Mesendoderm (in vitro differentiated cells): ENCODE measurements at regions not wholly inside any gene's neighbourhood (a gene's known extent, or its start where the extent isn't known, plus 50 kb on each side); places are given as distances from the start of the nearest gene placed in this dataset.

ENCODE experiments used
- DNase-seq: peaks from one replicate; pipeline ENCODE4 v3.0.0; 2013
- H2AK5ac ChIP-seq: 2 replicates; pipeline ENCODE4 v1.6.1; 2013; ENCODE audit warnings: low read length, inconsistent platforms
- H2BK120ac ChIP-seq: 2 replicates; pipeline ENCODE4 v1.6.1; 2013; ENCODE audit warnings: low read depth, mild to moderate bottlenecking, low read length, moderate library complexity, mixed read lengths
- H2BK15ac ChIP-seq: replicated peaks from 2 replicates; pipeline ENCODE4 v1.6.1; 2013; ENCODE audit warnings: low read depth, mild to moderate bottlenecking, moderate library complexity
- H2BK5ac ChIP-seq: 2 replicates; pipeline ENCODE4 v1.6.1; 2013; ENCODE audit warnings: low read length, inconsistent platforms
- H3K18ac ChIP-seq: 2 replicates; pipeline ENCODE4 v1.6.1; 2013; ENCODE audit warnings: mild to moderate bottlenecking, low read length, mixed read lengths
- H3K23ac ChIP-seq: one replicate; pipeline ENCODE4 v1.6.1; 2013; ENCODE audit warnings: low read length
- H3K27ac ChIP-seq: 2 replicates; pipeline ENCODE4 v1.5.1; 2013; ENCODE audit warnings: low read depth, mild to moderate bottlenecking, inconsistent platforms, low read length, moderate library complexity
- H3K27me3 ChIP-seq: 2 replicates; pipeline ENCODE4 v1.6.1; 2013; ENCODE audit warnings: low read length, control low read depth, mild to moderate bottlenecking, inconsistent platforms; ENCODE audit not compliant: insufficient read depth, poor library complexity
- H3K36me3 ChIP-seq: 2 replicates; pipeline ENCODE4 v1.6.1; 2013; ENCODE audit warnings: low read length, inconsistent platforms; ENCODE audit not compliant: control insufficient read depth, insufficient read depth
- H3K4ac ChIP-seq: one replicate; pipeline ENCODE4 v1.6.1; 2013; ENCODE audit warnings: low read depth, mild to moderate bottlenecking, low read length, moderate library complexity
- H3K4me1 ChIP-seq: 2 replicates; pipeline ENCODE4 v1.6.1; 2013; ENCODE audit warnings: low read depth, low read length, inconsistent platforms; ENCODE audit not compliant: control insufficient read depth
- H3K4me2 ChIP-seq: 2 replicates; pipeline ENCODE4 v1.6.1; 2013; ENCODE audit warnings: low read length
- H3K4me3 ChIP-seq: 2 replicates; pipeline ENCODE4 v1.5.1; 2013; ENCODE audit warnings: mild to moderate bottlenecking, low read length
- H3K56ac ChIP-seq: one replicate; pipeline ENCODE4 v1.6.1; 2013; ENCODE audit warnings: low read length
- H3K79me1 ChIP-seq: 2 replicates; pipeline ENCODE4 v1.6.1; 2013; ENCODE audit warnings: low read length, inconsistent platforms
- H3K79me2 ChIP-seq: 2 replicates; pipeline ENCODE4 v1.6.1; 2013; ENCODE audit warnings: mild to moderate bottlenecking, low read length; ENCODE audit not compliant: control insufficient read depth, insufficient read depth
- H3K9ac ChIP-seq: 2 replicates; pipeline ENCODE4 v1.6.1; 2013; ENCODE audit warnings: low read length, inconsistent platforms
- H4K5ac ChIP-seq: one replicate; pipeline ENCODE4 v1.6.1; 2013; ENCODE audit warnings: low read length
- H4K8ac ChIP-seq: one replicate; pipeline ENCODE4 v1.6.1; 2013; ENCODE audit warnings: low read depth, mild to moderate bottlenecking, control low read depth, low read length, moderate library complexity
- WGBS: extraction: QIAGEN DNeasy Blood & Tissue Kit; methylation state at CpG from one replicate; pipeline ENCODE4 v1.1.7; 2013; ENCODE audit warnings: low lambda C conversion rate, missing lambda C conversion rate; ENCODE audit not compliant: insufficient coverage; ENCODE audit errors: extremely low coverage; 5-methylcytosine and 5-hydroxymethylcytosine counted together

GRCh38 chr20:46791722-46792416 is 82.4 kb downstream of the SLC2A10 start:
- no peak overlapping the region for H2BK120ac ChIP-seq
- H2BK15ac ChIP-seq = no peak overlapping the region
- no peak overlapping the region for H3K4ac ChIP-seq
- H3K9ac ChIP-seq = no peak overlapping the region
- no peaks in the 10 kb centered on the region for H3K79me1 ChIP-seq
- H3K4me3 ChIP-seq = no peak overlapping the region
- no peaks in the 10 kb centered on the region for H3K79me2 ChIP-seq
- no peaks in the 10 kb centered on the region for H3K27me3 ChIP-seq
- no peaks in the 10 kb centered on the region for H3K36me3 ChIP-seq
- H3K4me2 ChIP-seq = no peak overlapping the region
- H4K8ac ChIP-seq = no peak overlapping the region
- no peak overlapping the region for H3K56ac ChIP-seq
- H3K18ac ChIP-seq = no peak overlapping the region
- no peak overlapping the region for H3K27ac ChIP-seq
- H4K5ac ChIP-seq = no peak overlapping the region
- no peaks in the 10 kb centered on the region for H3K4me1 ChIP-seq
- H3K23ac ChIP-seq = no peak overlapping the region
- H2AK5ac ChIP-seq = no peak overlapping the region
- no peak overlapping the region for H2BK5ac ChIP-seq
- no CpG with 5 or more reads among the region's 10 CpGs for WGBS
- peak; percentile 19 for DNase-seq

GRCh38 chr20:46797206-46797605 is 87.8 kb downstream of the SLC2A10 start:
- no peak for DNase-seq
- H3K4me1 ChIP-seq = no peaks in the 10 kb centered on the region
- no peaks in the 10 kb centered on the region for H3K79me2 ChIP-seq
- H3K18ac ChIP-seq = no peak overlapping the region
- no peak overlapping the region for H2BK120ac ChIP-seq
- no peak overlapping the region for H3K4me2 ChIP-seq
- no peak overlapping the region for H3K4me3 ChIP-seq
- no peak overlapping the region for H4K5ac ChIP-seq
- no peaks in the 10 kb centered on the region for H3K36me3 ChIP-seq
- H3K79me1 ChIP-seq = no peaks in the 10 kb centered on the region
- H3K27me3 ChIP-seq = no peaks in the 10 kb centered on the region
- WGBS = no CpG with 5 or more reads among the region's 5 CpGs
- H2AK5ac ChIP-seq = no peak overlapping the region
- H3K23ac ChIP-seq = no peak overlapping the region
- no peak overlapping the region for H3K9ac ChIP-seq
- H3K56ac ChIP-seq = no peak overlapping the region
- no peak overlapping the region for H3K27ac ChIP-seq
- no peak overlapping the region for H3K4ac ChIP-seq
- no peak overlapping the region for H2BK5ac ChIP-seq
- H4K8ac ChIP-seq = no peak overlapping the region
- H2BK15ac ChIP-seq = no peak overlapping the region

- Histone ChIP-seq H3K4me1 (no peaks in the 10 kb centered on the region), H4K5ac (no peak overlapping the region), H2AK5ac (no peak overlapping the region), H3K79me2 (no peaks in the 10 kb centered on the region), H3K4me3 (no peak overlapping the region), H3K4ac (no peak overlapping the region), H3K23ac (no peak overlapping the region), H2BK120ac (no peak overlapping the region), H3K56ac (no peak overlapping the region), H3K79me1 (no peaks in the 10 kb centered on the region), H3K36me3 (no peaks in the 10 kb centered on the region), H2BK5ac (no peak overlapping the region), H3K27me3 (no peaks in the 10 kb centered on the region), H3K27ac (no peak overlapping the region), H3K18ac (no peak overlapping the region), H3K9ac (no peak overlapping the region), H2BK15ac (no peak overlapping the region), H4K8ac (no peak overlapping the region), H3K4me2 (no peak overlapping the region)
- no peak for DNase-seq
- no CpG with 5 or more reads among the region's 6 CpGs for WGBS
Observed at GRCh38 chr20:46798430-46798829, 89.0 kb downstream of the SLC2A10 start.

GRCh38 chr20:46799781-46800408 is 90.4 kb downstream of the SLC2A10 start:
- Histone ChIP-seq H3K79me1 (no peaks in the 10 kb centered on the region), H4K5ac (no peak overlapping the region), H3K4ac (no peak overlapping the region), H3K9ac (no peak overlapping the region), H3K18ac (no peak overlapping the region), H2BK120ac (no peak overlapping the region), H3K56ac (no peak overlapping the region), H2BK15ac (no peak overlapping the region), H2BK5ac (no peak overlapping the region), H2AK5ac (no peak overlapping the region), H3K36me3 (no peaks in the 10 kb centered on the region), H3K27ac (no peak overlapping the region), H3K4me3 (no peak overlapping the region), H3K4me1 (no peaks in the 10 kb centered on the region), H3K23ac (no peak overlapping the region), H3K4me2 (no peak overlapping the region), H3K27me3 (no peaks in the 10 kb centered on the region), H4K8ac (no peak overlapping the region), H3K79me2 (no peaks in the 10 kb centered on the region)
- no CpG with 5 or more reads among the region's 7 CpGs for WGBS
- no peak for DNase-seq

- Histone ChIP-seq H4K8ac (no peak overlapping the region), H3K4me3 (no peak overlapping the region), H2BK120ac (no peak overlapping the region), H3K79me2 (no peaks in the 10 kb centered on the region), H3K27me3 (no peaks in the 10 kb centered on the region), H3K4ac (no peak overlapping the region), H3K56ac (no peak overlapping the region), H3K18ac (no peak overlapping the region), H4K5ac (no peak overlapping the region), H3K9ac (no peak overlapping the region), H2BK5ac (no peak overlapping the region), H3K23ac (no peak overlapping the region), H2AK5ac (no peak overlapping the region), H2BK15ac (no peak overlapping the region), H3K4me2 (no peak overlapping the region), H3K4me1 (no peaks in the 10 kb centered on the region), H3K79me1 (no peaks in the 10 kb centered on the region), H3K36me3 (no peaks in the 10 kb centered on the region), H3K27ac (no peak overlapping the region)
- WGBS = no CpG with 5 or more reads among the region's 2 CpGs
- no peak for DNase-seq
Observed at GRCh38 chr20:46800409-46800804, 91.0 kb downstream of the SLC2A10 start.
